ENCODE measurements at regions not wholly inside any gene's neighbourhood (a gene's known extent, or its start where the extent isn't known, plus 50 kb on each side); places are given as distances from the start of the nearest gene placed in this dataset.
"Not testable (repeated sequence)": the region's sequence is repeated elsewhere in the genome, so short reads cannot be mapped to it uniquely, and the experiment has no call there.

GRCh38 chr1:200282497-200283122, 127.2 kb downstream of the ZNF281 start:
- DNase-seq (ENCODE audit: low read depth in 3 of 3): no peak

GRCh38 chr1:200281201-200281835, 128.5 kb downstream of the ZNF281 start:
- DNase-seq (ENCODE audit: low read depth in 3 of 3): no peak

- peak in 1 of 3 donors; percentile 15 for DNase-seq (ENCODE audit: low read depth in 3 of 3)
These were observed 129.9 kb downstream of the ZNF281 start for GRCh38 chr1:200279810-200280411.

- DNase-seq (ENCODE audit: low read depth in 3 of 3): no peak
These were observed 133.9 kb downstream of the ZNF281 start for GRCh38 chr1:200275816-200276453.

GRCh38 chr1:200275415-200275814, 134.4 kb downstream of the ZNF281 start:
- DNase-seq (ENCODE audit: low read depth in 3 of 3): no peak

GRCh38 chr1:200274116-200274515, 135.7 kb downstream of the ZNF281 start:
- DNase-seq (ENCODE audit: low read depth in 3 of 3): no peak

GRCh38 chr1:200272481-200273068, 137.3 kb downstream of the ZNF281 start:
- DNase-seq (ENCODE audit: low read depth in 3 of 3): no peak

GRCh38 chr1:200269256-200269655, 140.6 kb downstream of the ZNF281 start:
- DNase-seq (ENCODE audit: low read depth in 3 of 3): no peak

- DNase-seq (ENCODE audit: low read depth in 3 of 3): no peak
These were observed 141.9 kb downstream of the ZNF281 start for GRCh38 chr1:200267937-200268336.

- no peak for DNase-seq (ENCODE audit: low read depth in 3 of 3)
These were observed 142.4 kb downstream of the ZNF281 start for GRCh38 chr1:200267458-200267857.

- DNase-seq (ENCODE audit: low read depth in 3 of 3): no peak
These were observed 143.0 kb downstream of the ZNF281 start for GRCh38 chr1:200266871-200267270.

GRCh38 chr1:200265881-200266280, 144.0 kb downstream of the ZNF281 start:
- no peak for DNase-seq (ENCODE audit: low read depth in 3 of 3)

- no peak for DNase-seq (ENCODE audit: low read depth in 3 of 3)
These were observed 144.7 kb downstream of the ZNF281 start for GRCh38 chr1:200265104-200265503.

GRCh38 chr1:200263203-200263602, 146.6 kb downstream of the ZNF281 start:
- DNase-seq (ENCODE audit: low read depth in 3 of 3): no peak

GRCh38 chr1:200262326-200262965, 147.4 kb downstream of the ZNF281 start:
- no peak for DNase-seq (ENCODE audit: low read depth in 3 of 3)

- DNase-seq (ENCODE audit: low read depth in 3 of 3): no peak
These were observed 149.1 kb downstream of the ZNF281 start for GRCh38 chr1:200260597-200261335.

GRCh38 chr1:200258447-200259375, 151.1 kb downstream of the ZNF281 start:
- DNase-seq (ENCODE audit: low read depth in 3 of 3): no peak

- no peak for DNase-seq (ENCODE audit: low read depth in 3 of 3)
These were observed 152.6 kb downstream of the ZNF281 start for GRCh38 chr1:200257235-200257634.

GRCh38 chr1:200254602-200255001, 155.2 kb downstream of the ZNF281 start:
- not testable (repeated sequence) for DNase-seq (ENCODE audit: low read depth in 3 of 3)

Measured in stimulated activated CD4-positive, alpha-beta T cell treated with anti-CD3 and anti-CD28 coated beads, TNF-alpha, amount 100 ng/mL, for 48 hours (primary cell).